HG03565 (cell line): ENCODE measurements at regions not wholly inside any gene's neighbourhood (a gene's known extent, or its start where the extent isn't known, plus 50 kb on each side); places are given as distances from the start of the nearest gene placed in this dataset.
"Not testable (repeated sequence)": the region's sequence is repeated elsewhere in the genome, so short reads cannot be mapped to it uniquely, and the experiment has no call there.

Experiments used
- ATAC-seq: cut with Tn5 transposase; IDR thresholded peaks from one replicate; pipeline ENCODE4 v1.9.1; 2021; ENCODE audit warnings: mild to moderate bottlenecking, moderate library complexity; ENCODE audit not compliant: unreplicated experiment

GRCh38 chr2:41032715-41033114 lies 580.8 kb upstream of the SLC8A1 start:
- no peak for ATAC-seq

DNA sequence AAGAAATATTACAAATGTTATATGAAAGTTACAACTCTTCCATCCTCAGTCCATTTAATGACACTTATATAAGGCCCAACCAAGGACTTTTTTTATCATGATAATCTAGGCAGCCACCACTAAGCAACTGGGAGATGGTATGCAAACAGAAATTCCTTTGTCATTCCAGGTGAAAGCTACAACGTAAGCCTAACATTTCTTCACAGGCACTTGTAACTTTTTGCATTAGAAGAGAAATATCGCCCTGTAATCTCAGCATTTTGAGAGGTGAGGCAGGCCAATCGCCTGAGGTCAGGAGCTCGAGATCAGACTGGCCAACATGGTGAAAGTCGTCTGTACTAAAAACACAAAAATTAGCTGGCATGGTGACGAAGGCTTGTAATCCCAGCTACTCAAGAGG lies 581.2 kb upstream of the SLC8A1 start:
- ATAC-seq = no peak

DNA sequence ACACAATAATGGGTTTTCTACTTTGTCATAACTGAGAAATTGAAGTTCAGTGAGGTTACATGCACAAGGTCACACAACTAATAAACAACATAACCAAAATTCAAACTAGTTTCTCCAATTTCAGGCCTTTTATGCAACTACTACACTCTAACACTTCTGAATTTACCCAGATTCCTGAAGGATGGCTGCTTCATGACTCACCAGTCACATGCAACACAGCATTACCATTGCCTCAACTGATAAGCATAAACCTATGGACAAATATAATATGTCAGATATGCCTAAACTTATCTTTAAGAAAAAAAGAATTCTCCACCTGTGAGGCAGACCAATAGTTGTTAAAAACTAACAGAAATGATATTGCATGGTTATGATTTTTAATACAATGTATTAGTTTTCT lies 586.5 kb upstream of the SLC8A1 start:
- no peak for ATAC-seq

DNA sequence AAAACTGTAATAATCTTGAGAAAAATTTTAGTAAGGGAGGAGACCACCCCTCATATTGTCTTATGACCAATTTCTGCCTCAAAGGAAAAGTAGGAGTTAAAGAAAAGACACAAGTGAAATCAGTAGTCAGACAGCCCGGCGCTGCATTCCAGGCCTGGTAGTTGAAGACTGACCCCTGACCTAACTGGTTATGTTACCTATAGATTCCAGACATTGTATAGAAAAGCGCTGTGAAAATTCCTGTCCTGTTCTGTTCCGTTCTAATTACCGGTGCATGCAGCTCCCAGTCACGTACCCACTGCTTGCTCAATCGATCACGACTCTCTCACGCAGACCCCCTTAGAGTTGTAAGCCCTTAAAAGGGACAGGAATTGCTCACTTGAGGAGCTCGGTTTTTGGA lies 587.9 kb upstream of the SLC8A1 start:
- ATAC-seq = not testable (repeated sequence)

DNA sequence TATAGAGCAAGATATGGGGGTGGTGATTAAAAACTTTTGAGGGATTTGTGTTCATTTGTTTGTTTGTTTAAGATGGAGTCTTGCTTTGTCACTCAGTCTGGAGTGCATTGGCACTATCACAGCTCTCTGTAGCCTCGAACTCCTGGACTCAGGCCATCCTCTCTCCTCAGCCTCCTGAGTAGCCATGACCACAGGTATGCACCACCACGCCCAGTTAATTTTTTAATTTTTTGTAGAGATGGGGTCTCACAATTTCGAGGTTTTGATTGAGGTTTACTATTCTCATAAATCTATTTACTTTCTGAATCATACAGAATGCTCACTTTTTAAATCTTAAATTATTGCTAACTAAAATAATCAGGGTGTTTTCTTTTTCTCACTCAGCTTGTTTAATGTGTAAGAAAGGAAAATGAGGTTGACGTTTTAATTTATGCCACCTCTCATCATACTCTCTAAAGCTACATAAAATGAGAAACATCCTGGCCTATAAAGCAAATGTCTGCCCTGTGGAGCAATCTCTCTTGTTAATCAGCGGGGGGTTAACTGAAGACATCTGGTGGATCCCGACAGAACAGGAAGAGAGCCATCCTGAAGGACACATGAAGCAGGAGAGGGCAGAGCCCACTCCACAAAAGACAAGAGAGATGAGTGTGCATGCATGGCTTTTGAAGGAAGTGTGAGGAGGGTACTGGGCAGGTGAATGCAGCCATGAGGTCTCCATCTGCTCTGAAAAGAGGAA lies 589.1 kb upstream of the SLC8A1 start:
- no peak for ATAC-seq

- no peak for ATAC-seq
Observed at GRCh38 chr2:41042343-41042742, 590.5 kb upstream of the SLC8A1 start.

GRCh38 chr2:41061356-41061755 lies 609.5 kb upstream of the SLC8A1 start:
- no peak for ATAC-seq

DNA sequence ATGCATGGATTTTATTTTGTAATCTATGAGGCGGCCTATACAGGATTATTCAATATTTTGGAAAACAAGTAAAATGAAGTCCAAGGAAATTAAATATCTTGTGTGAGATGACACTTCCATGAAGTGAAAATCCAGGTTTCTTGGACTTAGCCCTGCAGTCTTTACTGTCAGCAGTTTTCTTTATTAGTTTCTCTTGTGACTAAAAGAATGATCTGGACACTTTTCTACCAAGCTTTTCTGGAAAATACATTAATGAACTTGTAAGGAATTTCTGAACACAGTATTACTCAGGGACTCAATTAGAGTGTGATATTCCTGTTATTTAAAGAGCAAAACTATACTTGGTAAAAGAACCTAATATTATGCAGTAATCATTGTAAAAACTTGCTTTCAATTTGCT lies 610.4 kb upstream of the SLC8A1 start:
- ATAC-seq = no peak

GRCh38 chr2:41066168-41066567 lies 614.3 kb upstream of the SLC8A1 start:
- no peak for ATAC-seq

DNA sequence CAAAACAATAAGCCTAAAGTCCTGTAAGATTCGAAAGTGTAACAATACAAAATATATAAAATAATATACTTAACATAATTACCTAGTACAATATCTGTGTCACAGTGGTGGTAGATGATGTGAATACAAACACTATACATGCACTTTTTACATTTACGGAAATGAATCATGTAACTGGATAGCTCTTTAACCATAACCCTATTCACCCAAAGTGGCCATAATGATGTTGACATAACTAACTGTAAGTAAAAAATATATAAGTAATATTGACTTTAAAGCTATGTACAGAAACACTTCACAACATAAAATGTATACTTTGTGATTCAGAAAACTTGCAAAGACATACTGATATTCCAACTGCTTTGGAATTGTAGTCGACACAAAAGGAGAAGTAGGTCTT lies 616.9 kb upstream of the SLC8A1 start:
- ATAC-seq = no peak

DNA sequence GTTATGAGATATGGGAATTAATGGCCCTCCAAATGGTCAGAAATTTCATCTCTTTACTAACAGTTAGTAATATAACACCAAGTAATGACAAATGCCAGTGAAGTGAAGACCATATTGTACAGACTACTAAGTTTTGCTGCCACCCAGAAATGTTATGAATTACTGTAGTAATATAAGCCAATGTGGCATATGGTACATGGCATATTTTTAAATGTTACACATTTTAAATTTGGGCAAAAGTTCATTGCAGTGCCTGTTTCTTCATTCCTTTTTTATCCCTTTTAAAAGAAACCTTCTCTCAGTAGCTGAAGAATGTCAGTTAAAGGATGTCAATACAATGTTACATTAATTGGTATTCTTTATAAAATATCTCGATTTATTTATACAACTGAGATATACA lies 626.5 kb upstream of the SLC8A1 start:
- no peak for ATAC-seq

DNA sequence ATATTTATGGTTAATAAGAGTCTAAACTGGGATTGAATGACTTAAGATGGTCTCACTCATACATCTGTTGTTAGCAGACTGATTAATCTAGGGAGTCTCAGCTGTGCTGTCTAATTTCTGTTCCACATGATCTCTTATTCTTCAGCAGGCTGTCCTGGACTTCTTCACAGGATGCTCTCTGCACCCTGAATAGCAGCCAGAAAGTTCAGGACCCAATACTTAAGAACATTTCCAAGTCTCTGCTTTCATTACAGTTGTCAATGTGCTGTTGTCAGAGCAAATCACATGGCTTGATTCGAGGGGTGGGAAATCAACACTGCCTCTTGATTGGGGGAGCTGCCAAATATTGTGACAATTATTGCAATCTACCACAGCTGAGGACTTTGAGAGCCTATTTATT lies 627.1 kb upstream of the SLC8A1 start:
- ATAC-seq = no peak

DNA sequence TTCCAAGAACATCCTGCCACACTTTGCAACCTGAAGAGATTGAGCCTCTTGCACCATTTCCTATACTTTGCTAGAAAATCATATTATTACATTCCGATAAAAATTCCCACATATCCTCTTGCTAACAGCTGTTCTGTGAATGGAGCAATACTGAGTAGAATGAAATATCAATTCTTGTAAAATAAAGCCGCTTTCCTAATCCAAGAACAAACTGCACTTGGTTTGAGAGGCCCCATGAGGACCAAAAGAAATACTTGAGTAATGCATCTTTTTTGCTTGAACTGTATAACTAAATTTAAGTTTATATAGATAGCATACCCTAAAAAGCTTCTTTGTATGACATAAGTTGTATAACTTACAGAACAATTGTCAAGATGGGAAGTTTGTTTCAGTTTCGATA lies 632.4 kb upstream of the SLC8A1 start:
- ATAC-seq = no peak

- ATAC-seq = no peak
Observed at GRCh38 chr2:41087946-41088345, 636.1 kb upstream of the SLC8A1 start.

- no peak for ATAC-seq
Observed at GRCh38 chr2:41101281-41101680, 649.4 kb upstream of the SLC8A1 start.

GRCh38 chr2:41109744-41110143 lies 657.9 kb upstream of the SLC8A1 start:
- ATAC-seq = no peak

- ATAC-seq = no peak
Observed at GRCh38 chr2:41111836-41112627, 660.1 kb upstream of the SLC8A1 start.

DNA sequence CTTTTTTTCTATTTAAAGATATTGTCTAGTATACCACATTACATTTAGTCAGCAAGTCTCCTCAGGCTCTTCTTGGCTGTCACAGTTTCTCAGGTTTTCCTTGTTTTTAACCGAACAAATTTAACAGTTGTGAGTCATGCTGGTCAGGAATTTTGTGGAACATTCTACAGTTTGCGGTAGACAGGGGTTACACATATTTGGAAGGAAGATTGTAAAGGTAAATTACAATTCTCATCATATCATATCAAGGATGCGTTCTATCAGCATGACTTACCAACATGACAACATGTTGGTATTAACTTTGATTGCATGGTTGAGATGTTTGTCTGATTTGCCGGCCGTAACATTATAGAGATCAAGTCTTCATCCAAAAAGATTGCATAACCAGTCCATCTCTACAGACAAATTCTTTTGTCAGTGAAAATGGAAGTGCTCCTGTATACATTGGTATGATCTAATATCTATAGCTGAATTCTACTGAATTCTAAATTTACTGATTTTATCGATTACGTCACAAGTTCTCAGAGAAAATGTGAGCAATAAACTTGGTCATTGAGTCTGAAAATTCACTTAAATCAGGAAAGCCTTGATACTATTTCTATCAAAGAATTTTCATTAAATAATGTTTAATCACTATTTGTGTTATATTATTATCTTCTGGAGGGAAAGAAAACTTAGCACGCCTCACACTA lies 664.4 kb upstream of the SLC8A1 start:
- no peak for ATAC-seq

GRCh38 chr2:41119489-41119888 lies 667.6 kb upstream of the SLC8A1 start:
- ATAC-seq = no peak

DNA sequence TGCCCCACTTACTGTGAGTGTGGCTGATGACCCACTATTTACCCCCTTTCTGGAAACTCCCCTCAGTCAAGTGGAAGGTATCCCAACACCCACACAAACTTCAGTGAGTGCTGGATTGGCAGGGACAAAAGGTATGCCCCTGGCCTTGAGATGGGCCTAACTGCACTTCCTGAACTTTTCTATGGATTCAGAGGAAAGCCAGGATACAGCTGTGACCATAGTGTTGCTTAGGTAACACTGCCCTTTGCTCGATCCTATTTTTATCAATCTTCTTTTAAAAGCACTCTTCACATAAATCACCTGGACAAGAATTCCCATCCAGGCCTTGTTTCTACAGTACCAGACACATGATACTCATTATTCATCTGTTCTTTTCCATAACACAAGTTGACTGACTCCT lies 671.5 kb upstream of the SLC8A1 start:
- ATAC-seq = no peak

GRCh38 chr2:41127351-41127750 lies 675.5 kb upstream of the SLC8A1 start:
- no peak for ATAC-seq

- no peak for ATAC-seq
Observed at GRCh38 chr2:41129988-41130387, 678.1 kb upstream of the SLC8A1 start.
